IPS-NIHi7 (cell line): ENCODE measurements at regions not wholly inside any gene's neighbourhood (a gene's known extent, or its start where the extent isn't known, plus 50 kb on each side); places are given as distances from the start of the nearest gene placed in this dataset.

Experiments used
- DNase-seq: peaks from one replicate; pipeline ENCODE4 v3.0.0; 2012; ENCODE audit warnings: mixed read lengths; ENCODE audit errors: extremely low spot score

DNA sequence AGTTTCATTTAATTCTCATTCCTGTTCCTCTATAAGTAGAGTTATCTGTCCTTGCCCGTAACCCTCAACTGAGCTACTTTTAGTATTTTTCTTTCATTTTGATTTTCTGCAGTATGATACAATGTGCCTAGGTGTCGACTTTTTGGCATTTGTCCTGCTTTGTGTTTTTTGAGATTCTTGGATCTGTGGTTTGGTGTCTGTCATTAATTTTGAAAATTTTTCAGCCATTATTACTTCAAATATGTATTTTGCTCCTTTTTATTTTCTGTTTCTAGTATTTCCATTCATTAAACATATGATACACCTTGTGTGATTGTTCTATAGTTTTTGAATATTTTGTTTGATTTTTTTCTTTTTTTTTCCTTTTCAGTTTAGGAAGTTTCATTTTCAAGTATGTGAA, 598.9 kb downstream of the SPOCK3 start:
- DNase-seq: no peak

DNA sequence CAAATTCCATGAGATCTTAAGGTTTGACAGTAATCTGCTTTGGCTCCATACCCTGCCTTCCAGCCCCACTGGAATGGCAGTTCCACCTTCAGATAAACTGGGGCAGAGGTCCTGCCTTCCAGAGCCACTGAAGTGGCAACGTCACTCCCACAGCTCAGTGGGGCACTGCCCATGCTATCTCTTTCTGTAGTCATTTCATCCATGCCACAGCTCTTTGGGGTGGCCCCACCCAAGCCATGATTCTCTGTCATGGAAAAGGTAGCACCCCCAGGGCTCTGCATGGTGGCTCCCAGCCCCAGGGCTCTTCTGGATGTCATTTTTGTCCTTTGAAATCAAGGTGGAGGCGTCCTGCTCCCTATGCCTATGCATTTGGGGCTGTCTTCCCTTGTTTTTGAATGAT, 596.5 kb downstream of the SPOCK3 start:
- no peak for DNase-seq

DNA sequence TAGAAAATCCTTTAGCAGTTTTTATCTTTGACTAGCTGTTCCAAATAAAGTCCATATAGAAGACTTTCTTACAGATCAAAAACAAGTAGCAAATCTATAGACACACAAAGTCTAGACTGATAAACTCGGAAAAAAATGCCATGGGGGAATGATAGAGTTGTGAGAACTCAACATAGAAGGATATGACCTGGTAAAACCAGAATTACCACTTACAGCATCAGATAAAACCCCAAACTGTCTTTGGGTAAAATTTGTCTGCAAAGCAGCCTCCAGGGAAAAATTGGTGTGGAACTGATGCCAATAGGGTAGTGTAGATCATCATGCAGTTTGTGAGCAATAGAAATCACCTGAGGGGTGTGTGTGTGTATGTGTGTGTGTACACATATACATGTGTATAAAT, 579.1 kb downstream of the SPOCK3 start:
- DNase-seq: no peak

DNA sequence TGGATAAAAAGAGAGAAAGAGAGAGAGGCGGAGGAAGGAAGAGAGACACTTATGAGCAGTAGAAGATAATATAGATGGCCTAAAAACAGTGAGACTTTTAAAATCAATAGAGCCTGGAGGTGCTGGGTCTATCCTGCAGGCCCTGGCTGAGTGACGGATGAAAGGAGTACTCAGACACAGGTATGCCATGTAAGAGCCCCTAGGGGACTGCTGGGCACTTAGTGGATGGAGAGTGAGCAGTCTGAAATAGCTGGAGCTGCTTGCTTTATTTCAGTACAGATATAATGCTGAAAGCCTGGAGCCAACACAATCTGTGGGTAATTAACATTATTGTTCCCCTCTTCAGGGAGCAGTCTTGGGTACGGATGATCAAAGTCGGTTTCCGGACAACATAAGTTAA, 578.6 kb downstream of the SPOCK3 start:
- DNase-seq: no peak

DNA sequence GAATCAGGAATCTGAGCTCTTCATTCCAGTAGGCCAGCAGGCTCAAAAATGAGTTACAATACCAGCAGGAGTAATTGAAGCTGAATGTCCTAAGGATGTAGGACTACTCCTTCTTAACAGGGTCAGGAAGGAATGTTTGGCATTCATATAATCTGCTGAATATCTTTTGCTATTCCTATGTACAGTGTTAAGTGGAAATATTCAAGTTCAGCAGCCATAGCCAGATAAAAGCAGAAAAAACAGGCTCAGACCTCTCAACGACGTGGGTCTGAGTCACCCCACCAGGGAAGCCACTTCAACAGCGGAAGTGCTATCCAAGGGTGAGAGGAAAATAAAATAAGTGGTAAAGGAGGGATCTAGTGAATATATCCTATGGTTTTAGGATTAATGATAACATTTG, 577.0 kb downstream of the SPOCK3 start:
- DNase-seq: no peak

DNA sequence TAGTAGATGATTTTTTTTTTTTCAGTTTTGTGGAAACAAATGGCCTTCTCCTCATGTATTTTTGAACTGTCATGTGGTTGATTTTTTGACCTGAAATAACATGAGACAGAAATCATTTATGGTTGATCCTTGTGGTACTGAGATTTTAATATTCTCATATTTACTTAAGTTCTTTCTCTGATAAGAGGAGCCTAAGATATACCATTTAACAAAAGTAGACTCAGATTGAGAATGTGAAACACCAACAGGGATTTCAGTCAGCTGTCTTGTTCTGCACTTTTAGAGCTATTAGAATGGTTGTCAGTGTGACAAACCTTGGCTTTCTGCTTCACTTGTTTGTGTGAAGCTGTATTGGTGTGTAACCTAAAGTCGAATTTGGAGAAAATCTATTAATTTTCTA, 575.7 kb downstream of the SPOCK3 start:
- no peak for DNase-seq

DNA sequence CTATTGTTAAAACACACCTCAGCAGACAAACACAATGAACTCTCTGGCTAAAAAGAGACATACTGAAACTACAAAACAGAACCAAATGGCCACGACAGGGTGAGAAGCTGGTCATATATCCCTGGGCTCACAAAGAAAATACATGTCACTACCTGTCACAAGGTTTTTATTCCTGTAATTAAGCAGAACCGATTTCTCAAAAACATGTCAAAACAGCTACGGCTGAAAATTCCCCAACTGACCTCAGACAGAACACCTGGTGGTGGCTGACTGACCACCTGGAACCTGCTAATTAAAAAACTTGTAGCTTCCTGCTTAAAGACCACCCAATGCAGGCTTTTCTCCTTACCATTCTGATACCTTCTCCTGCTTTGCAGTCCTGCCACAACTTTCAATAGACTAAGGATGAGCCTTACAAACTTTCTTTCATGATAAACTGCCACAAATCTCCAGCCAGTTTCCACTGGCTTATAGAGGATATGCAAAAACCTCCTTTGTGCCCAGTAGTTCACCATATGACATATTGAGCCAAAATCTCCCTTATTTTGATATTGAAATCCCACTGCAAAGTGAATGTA, 571.9 kb downstream of the SPOCK3 start:
- DNase-seq: no peak

DNA sequence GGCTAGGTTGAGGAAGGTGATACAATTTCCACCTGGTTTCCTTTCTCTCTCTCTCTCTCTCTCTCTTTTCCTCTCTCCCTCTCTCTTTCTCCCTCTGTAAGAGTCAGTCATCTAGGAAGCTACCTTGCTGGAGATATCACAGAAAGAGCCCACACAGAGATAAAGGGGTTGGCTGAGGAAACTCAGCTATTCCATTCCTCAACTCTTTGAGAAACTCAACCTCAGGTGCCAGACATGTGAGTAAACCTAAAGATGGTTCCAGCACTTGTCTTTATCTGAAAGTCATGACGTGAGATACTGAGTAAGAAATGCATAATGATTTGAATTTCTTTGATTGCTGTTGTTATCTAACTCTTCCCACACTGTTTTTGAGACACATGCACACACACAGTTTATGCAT, 564.0 kb downstream of the SPOCK3 start:
- DNase-seq: no peak

DNA sequence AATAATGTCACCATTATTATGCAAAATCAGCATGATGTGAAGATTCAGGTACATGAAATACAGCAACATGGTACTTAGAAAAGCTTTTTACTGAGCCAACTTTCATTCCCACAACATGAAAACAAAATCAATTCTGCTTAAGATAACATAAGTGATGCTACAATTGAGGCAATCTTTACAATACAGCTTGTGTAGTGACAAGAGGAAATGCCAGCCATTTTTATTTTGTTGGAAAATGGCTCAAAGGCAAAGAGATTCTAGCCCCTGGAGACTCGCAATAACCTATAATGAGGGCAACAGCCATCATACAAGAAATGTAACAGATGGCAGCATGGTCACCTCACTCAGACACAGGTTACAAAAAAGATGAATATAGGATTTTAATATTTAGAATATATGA, 560.4 kb downstream of the SPOCK3 start:
- DNase-seq: no peak

DNA sequence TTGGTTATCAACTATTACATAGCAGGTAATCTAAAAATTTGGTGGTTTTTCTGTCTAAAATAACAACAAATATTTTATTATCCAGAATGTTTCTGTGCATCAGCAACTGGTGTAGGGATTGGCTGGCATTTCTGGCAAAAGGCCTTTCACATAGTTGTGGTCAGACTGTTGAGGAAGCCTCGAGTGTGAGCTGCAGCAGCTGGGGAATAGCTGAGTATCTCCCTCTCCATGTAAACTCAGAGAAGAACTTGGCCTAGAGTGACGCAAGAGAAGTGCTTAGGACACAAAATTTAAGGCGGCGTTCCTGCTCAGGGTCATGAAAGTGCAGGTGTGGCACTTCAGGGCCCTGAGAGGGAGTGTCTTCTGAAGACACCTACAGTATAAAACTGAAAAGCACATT, 558.9 kb downstream of the SPOCK3 start:
- DNase-seq: no peak

DNA sequence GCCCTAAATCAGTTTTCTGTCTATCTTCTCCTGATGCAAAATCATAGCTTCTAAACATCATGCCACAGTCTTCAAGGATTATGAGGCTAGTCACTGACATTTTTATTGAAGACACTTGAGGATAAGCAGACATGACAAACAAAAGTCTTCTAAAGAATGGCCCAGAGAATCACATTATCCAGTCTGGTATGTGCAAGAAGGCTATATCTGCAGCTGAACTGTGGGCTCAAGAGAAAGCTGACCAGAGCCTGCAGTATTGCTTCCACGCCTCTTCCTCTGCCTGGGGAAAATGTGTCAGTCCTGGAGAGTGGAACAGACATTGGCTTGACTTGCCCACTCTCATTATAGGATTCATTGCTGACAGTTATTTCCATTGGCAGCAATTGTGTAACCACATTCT, 553.5 kb downstream of the SPOCK3 start:
- no peak for DNase-seq

DNA sequence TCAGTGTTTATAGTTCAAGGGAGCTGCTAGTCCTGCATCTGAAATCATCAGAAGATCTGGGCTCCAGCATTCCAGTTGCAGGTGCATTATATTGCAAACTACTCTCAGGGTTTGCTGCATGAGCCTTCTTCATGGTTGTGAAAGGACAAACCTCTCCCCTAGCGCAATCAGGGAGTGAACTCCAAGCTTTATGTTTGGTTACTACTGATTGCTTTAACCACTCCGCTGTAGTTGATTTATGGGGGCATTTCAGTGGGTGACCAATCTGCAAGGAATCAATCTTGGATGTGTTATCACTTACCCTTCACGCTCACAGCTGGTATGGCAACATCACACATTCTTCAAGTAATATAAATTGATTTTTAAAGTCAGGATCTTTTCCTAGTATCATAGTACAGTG, 552.1 kb downstream of the SPOCK3 start:
- DNase-seq: no peak
